GM19324 (cell line): ENCODE measurements at regions not wholly inside any gene's neighbourhood (a gene's known extent, or its start where the extent isn't known, plus 50 kb on each side); places are given as distances from the start of the nearest gene placed in this dataset.
"Not testable (repeated sequence)": the region's sequence is repeated elsewhere in the genome, so short reads cannot be mapped to it uniquely, and the experiment has no call there.

Experiments
- ATAC-seq: cut with Tn5 transposase; IDR thresholded peaks from one replicate; pipeline ENCODE4 v1.9.1; 2021; ENCODE audit warnings: mild to moderate bottlenecking, moderate library complexity; ENCODE audit not compliant: unreplicated experiment, low FRiP score

DNA sequence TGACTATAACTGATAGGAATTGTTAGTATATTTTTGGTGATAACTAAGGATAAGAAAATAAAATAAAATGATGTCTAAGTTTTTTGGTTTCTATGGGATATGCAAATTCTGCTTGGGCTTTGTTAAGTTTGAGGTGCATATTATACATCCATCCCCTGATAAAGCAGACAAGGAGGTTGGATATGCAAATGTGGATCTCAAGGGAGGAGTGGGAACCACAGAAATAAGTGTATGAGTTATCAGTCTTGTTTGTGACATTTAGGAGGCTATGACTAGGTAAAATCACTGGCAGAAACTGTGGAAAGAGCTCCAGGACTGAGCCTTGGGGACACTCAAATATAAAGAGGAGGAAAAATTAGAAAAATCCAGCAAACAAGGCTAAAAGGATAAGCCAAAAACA is 719.4 kb downstream of the RERGL start:
- no peak for ATAC-seq

- ATAC-seq = no peak
Measured at GRCh38 chr12:17369556-17369955, 720.4 kb downstream of the RERGL start.

- no peak for ATAC-seq
Measured at GRCh38 chr12:17361224-17361623, 728.8 kb downstream of the RERGL start.

DNA sequence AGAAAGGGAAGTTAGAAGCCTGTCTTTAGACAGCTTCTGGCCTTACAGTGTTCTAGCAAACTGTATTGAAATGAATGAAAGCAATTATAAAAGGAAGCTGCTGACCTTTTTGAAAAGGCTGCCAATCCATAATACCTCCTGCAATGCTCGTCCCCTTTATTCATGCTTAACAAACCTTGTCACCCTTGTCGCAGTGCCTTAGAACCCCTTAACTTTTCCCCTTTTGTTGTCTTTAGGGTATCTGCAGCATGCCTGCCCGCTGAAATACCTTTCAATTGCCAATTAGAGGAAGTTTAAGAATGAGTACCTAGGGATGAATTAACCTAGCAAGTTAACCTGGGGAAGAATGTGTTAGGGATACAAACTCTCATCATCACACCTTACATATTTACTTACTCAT is 731.2 kb downstream of the RERGL start:
- ATAC-seq = no peak

DNA sequence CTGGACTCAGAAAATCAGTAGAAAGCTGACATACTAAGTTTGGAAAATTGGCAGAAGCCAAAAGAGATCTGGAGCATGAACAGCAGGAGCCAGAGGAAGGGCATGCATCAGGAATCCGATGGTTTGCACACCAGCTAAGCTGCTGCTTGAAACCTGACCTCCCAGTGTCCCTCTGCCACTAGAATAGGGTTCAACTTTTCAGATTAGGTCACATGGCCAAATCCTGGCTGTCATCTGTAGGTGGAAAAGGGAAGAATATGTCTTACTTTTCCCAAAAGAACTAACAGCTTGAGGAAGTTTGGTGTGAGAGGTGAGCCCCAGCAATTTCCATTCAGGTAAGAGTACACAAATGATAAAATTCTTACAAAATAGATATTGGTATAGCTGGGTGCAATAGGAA is 732.6 kb downstream of the RERGL start:
- no peak for ATAC-seq

- ATAC-seq = no peak
Measured at GRCh38 chr12:17352164-17352563, 737.8 kb downstream of the RERGL start.

GRCh38 chr12:17348311-17348710 is 741.7 kb downstream of the RERGL start:
- no peak for ATAC-seq

- no peak for ATAC-seq
Measured at GRCh38 chr12:17344649-17345048, 738.7 kb upstream of the LMO3 start.

DNA sequence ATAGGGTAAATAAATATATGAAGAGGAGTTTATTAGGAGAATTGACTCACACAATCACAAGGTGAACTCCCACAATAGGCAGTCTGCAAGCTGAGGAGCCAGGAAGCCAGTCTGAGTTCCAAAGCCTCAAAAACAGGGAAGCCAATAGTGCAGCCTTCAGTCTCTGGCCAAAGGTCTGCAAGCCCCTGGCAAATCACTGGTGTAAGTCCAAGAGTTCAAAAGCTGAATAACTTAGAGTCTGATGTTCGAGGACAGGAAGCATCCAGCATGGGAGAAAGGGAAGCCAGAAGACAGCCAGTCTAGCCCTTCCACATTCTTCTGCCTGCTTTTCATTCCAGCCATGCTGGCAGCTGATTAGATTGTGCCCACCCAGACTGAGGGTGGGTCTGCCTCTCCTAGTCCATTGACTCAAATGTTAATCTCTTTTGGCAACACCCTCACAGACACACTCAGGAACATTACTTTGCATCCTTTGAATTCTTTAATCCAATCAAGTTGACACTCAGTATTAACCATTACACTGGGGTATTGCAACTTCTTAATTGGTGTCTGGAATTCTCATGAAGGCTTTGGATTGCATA is 736.5 kb upstream of the LMO3 start:
- ATAC-seq = no peak

DNA sequence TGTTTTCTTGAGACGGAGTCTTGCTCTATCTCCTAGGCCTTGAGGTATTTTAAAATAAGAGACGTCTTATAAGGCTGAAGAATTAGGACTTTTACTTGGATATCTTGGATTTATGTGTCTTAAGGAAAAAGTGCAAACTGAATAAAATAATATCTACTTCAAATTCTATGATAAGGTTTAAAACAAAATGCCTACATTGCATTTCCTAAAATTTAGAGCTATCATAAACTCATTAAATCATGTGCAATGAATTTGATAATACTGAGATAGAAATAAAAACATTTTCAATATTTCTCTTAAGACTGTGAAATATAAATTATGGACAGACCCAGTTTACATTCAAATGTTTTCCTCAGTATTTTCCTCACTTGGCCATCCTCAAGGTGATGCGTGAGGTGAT is 729.5 kb upstream of the LMO3 start:
- ATAC-seq = no peak

DNA sequence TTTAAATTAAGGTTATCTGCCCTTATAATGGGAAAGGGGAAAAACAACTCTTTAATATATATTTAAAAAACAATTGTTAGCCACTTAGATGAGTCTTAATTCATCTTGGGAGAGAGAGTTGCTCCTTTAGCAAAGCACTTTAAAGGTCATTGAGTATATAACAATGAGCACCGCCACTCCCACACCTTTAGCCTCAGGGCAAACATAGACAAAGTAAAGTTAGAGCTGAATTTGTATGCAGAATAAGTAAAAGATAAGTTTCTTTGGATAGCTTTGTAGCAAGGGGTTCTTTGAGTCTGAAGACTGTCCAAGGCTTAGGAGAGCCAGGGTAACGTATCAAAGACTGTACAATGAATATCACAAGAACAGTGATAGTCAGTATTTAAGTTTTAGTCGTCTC is 728.8 kb upstream of the LMO3 start:
- ATAC-seq = no peak

DNA sequence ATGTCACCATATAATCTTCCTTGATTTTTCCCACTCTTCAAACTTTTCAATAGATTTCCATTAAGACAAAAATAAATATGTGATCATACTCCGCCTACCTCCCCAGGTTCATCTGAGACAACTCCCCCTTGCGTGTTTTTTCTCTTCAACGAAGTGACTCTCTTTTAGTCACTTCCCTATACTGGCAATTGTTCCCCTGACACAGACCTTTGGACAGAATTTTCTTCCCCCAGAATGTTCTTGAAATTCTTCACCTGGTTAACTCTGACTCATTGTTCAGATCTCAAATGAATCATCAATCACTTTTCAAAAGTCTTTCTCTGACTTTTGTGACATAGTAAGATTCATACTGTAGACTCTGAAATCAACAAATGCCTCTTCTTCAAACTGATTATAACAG is 727.3 kb upstream of the LMO3 start:
- no peak for ATAC-seq

- ATAC-seq = no peak
Measured at GRCh38 chr12:17326649-17327048, 720.7 kb upstream of the LMO3 start.

DNA sequence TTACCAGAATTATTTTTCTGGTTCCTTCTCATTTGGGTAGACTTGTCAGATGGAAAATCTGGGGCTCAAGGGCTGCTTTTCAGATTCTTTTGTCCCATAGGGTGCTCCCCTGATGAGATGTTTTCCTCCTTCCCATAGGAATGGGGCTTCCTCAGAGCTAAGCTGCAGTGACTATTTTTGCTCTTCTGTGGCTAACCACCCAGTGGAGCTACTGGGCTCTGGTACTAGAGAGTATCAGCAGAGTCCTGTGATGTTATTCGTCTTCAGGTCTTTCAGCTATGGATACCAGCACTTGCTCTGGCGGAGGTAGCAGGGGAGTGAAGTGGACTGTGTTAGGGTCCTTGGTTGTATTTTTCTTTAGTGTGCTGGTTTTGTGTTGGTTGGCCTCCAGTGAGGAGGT is 716.1 kb upstream of the LMO3 start:
- no peak for ATAC-seq

DNA sequence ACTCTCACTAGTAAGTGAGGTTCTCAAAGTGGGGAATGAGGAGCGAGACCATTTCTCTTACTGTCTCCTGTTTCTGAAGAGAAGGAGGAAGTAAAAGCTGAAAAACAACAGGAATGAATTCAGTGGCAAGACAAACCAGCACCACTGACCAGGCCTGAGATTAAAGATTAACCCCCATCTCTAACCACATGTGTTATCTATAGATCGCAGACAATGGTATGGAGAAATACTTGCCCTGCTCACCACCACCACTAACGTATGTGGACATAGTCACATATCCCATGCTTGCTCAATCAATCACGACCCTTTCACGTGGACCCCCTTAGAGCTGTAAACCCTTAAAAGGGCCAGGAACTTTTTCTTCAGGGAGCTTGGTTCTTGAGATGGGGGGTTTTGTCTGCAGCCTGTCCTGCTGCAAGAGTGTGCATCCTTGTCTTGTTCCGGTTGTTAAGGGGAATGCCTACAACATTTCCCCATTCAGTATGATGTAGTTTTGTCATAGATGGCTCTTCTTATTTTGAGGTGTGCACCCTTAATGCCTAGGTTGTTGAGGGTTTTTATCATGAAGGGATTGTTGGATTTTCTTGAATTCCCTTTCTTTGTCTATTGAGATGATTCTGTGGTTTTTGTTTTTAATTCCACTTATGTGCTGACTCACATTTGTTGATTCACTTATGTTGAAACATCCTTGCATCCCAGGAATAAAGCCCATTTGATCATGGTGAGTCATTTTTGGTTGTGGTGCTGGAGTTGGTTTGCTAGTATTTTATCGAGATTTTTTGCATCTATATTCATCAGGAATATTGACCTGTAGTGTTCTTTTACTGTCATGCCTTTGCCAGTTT is 698.8 kb upstream of the LMO3 start:
- ATAC-seq = no peak

GRCh38 chr12:17302001-17302400 is 696.0 kb upstream of the LMO3 start:
- no peak for ATAC-seq

GRCh38 chr12:17301544-17301943 is 695.6 kb upstream of the LMO3 start:
- no peak for ATAC-seq

GRCh38 chr12:17296882-17297281 is 690.9 kb upstream of the LMO3 start:
- ATAC-seq = no peak

DNA sequence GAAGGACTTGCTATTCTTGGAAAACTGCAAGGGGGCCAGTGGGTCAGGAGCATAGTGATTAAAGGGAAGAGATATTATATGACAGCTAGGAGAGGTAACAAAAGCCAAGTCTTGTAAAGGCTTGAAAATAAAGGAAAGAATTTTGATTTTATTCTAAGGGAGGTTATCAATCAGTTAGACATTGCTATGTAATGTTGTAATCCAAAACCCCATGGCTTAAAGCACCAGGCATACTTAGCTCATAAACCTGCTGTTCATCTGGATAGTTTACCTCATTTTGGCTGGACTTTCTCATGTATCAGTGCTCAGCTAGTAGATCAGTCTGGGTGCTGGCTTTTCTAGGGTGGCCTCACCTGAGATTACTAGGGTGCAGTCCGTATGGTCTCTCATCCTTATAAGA is 680.9 kb upstream of the LMO3 start:
- no peak for ATAC-seq

- no peak for ATAC-seq
Measured at GRCh38 chr12:17284873-17285272, 678.9 kb upstream of the LMO3 start.

DNA sequence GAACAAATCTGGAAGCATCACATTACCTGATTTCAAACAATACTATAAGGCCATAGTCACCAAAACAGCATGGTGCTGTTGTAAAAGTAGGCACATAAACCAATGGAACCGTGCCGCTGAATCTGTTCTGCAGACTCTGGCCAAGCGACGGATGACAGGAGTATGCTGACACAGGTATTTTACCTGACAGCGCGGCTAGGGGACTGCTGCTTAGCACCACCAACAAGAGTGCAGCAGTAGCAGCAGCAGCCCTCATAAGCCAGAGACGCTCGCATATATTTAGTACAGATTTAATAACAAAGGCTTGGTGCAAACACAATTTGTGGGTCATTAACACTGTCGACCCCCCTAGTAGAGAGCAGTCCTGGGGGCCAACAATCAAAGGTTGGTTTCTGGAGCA is 677.6 kb upstream of the LMO3 start:
- ATAC-seq = no peak

DNA sequence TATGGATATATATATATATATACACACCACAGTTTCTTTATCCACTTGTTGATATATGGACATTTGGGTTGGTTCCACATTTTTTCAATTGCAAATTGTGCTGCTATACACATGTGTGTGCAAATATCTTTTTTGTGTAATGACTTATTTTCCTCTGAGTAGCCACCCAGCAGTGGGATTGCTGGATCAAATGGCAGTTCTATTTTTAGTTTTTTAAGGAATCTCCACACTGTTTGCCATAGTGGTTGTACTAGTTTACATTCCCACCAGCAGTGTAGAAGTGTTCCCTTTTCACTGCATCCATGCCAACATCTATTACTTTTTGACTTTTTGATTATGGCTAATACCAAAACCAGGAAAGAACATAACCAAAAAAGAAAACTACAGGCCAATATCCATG is 676.2 kb upstream of the LMO3 start:
- not testable (repeated sequence) for ATAC-seq
